NCI-H2196 (cell line): ENCODE measurements at regions not wholly inside any gene's neighbourhood (a gene's known extent, or its start where the extent isn't known, plus 50 kb on each side); places are given as distances from the start of the nearest gene placed in this dataset.
"Not testable (repeated sequence)": the region's sequence is repeated elsewhere in the genome, so short reads cannot be mapped to it uniquely, and the experiment has no call there.

Source experiments
- DNase-seq: peaks from one replicate; lab custom pipeline; 2025; ENCODE audit not compliant: unreplicated experiment; lab: John Stamatoyannopoulos, UW

- DNase-seq = no peak
Measured at GRCh38 chr20:56724241-56724757, 95.2 kb downstream of the TFAP2C start.

- DNase-seq = no peak
Measured at GRCh38 chr20:56730003-56730402, 100.9 kb downstream of the TFAP2C start.

GRCh38 chr20:56730996-56731395 is 101.9 kb downstream of the TFAP2C start:
- no peak for DNase-seq

GRCh38 chr20:56731476-56731875 is 102.4 kb downstream of the TFAP2C start:
- DNase-seq = no peak

- no peak for DNase-seq
Measured at GRCh38 chr20:56733967-56734366, 104.9 kb downstream of the TFAP2C start.

- no peak for DNase-seq
Measured at GRCh38 chr20:56735084-56735642, 106.1 kb downstream of the TFAP2C start.

- no peak for DNase-seq
Measured at GRCh38 chr20:56736285-56736857, 107.3 kb downstream of the TFAP2C start.

GRCh38 chr20:56744325-56744821 is 115.3 kb downstream of the TFAP2C start:
- DNase-seq = not testable (repeated sequence)

- DNase-seq = no peak
Measured at GRCh38 chr20:56748476-56749377, 119.6 kb downstream of the TFAP2C start.

- no peak for DNase-seq
Measured at GRCh38 chr20:56750430-56750829, 121.3 kb downstream of the TFAP2C start.

GRCh38 chr20:56752274-56752673 is 123.2 kb downstream of the TFAP2C start:
- no peak for DNase-seq

- DNase-seq = no peak
Measured at GRCh38 chr20:56755201-56755600, 126.1 kb downstream of the TFAP2C start.

- DNase-seq = not testable (repeated sequence)
Measured at GRCh38 chr20:56756658-56757057, 127.6 kb downstream of the TFAP2C start.

GRCh38 chr20:56758706-56759105 is 129.6 kb downstream of the TFAP2C start:
- no peak for DNase-seq

GRCh38 chr20:56759741-56760278 is 130.7 kb downstream of the TFAP2C start:
- no peak for DNase-seq

- DNase-seq = no peak
Measured at GRCh38 chr20:56760610-56761009, 131.5 kb downstream of the TFAP2C start.

- no peak for DNase-seq
Measured at GRCh38 chr20:56761393-56761792, 132.3 kb downstream of the TFAP2C start.

- no peak for DNase-seq
Measured at GRCh38 chr20:56762401-56762800, 133.3 kb downstream of the TFAP2C start.

GRCh38 chr20:56762829-56763228 is 133.7 kb downstream of the TFAP2C start:
- no peak for DNase-seq

GRCh38 chr20:56764671-56765070 is 135.6 kb downstream of the TFAP2C start:
- DNase-seq = no peak
